Colon (tissue), 2 donors: ENCODE measurements at regions not wholly inside any gene's neighbourhood (a gene's known extent, or its start where the extent isn't known, plus 50 kb on each side); places are given as distances from the start of the nearest gene placed in this dataset.

Experiments
- FAIRE-seq: peaks from 2 replicates; lab custom pipeline; 2012; peaks lifted over from hg19 to GRCh38; lab: Jason Lieb, UNC
- donor health status: control.
- donor health status: control.

DNA sequence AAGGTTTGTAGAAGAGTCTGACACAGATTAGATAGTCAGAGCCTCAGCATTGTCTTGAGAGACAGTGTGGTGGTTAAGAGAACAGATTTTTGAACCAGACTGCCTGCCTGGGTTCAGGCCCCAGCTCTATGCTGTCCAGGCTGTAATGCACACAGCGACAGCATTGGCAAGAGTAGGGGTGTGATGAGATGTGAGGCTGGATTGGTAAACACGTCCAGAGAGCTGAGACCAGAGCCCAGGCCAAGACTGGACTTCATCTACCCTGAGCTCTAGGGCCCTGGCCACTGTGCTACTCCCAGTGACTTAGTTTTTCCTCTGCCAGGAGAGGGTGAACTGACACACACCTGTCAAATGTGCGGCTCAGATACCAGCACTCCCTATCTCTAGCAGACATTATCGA, 360.4 kb downstream of the RPS24 start:
- no peak for FAIRE-seq

DNA sequence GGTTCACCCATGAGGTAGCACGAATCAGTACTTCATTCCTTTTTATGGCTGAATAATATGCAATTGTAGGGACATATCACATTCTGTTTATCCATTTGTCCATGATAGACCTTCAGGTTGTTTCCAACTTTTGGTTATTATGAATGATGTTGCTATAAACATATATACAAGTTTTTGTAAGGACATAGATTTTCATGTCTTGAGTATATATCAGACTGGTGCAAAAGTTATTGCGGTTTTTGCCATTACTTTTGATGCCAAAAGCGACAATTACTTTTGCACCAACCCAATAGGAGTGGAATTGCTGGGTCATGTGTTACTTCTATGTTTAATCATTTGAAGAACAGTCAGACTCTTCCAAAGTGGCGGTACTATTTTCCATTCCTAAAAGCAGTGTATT, 361.5 kb downstream of the RPS24 start:
- no peak for FAIRE-seq

DNA sequence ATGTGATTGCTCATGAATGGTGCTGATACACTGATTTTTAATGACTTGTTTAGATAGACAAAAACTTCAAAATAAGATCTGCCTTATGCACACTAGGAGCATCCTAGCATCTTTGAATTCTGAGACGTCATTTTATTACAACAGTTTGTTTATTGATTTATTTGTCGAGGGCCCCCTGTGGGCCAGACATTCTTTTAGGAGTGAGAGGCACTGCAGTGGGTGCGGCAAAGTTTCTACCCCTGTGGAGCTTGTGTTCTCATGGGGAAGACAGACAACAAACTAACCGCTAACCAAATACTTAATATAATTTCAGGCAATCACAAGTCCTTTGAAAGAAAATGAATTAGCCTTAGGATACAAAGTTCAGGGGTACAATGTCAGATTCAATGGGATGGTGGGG, 363.1 kb downstream of the RPS24 start:
- no peak for FAIRE-seq

DNA sequence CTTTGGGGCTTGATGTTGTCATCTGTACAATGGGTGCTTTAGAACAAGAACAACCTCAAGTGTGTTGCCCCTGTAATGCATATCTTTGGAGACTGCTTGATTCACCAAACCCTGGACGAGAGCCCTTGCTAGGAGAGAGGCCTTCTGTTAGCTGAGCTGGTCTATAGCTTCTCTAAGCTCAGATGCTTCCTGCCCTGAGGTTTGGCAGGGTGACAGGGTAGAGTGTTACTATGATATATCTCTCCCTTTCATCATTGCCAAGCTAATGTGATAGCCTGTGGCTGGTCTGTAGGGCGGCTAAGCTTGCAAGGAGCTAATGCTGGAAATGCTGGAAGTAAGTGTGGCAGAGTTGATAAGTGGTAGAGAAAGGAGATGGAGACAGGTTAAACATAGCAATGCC, 364.1 kb downstream of the RPS24 start:
- FAIRE-seq: no peak

DNA sequence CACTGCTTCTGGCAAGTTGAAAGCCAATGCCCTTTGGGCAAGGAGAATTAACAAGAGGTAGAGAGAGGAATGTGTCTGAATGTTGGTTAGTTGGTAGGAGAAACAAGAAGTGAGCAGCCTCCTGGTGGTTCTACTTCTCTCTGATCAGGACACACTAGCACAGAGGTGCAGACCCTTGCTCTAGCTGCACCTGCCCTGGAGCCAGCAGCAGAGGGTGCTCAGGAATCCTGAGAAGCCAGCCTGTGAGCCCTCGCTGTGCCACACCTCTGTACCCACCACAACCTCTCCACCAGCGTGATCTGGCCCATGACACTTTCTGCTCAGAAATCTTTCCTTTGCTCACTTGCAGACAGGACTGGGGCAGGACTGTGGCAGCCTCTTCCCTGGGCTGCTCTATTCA, 364.7 kb downstream of the RPS24 start:
- FAIRE-seq: no peak

DNA sequence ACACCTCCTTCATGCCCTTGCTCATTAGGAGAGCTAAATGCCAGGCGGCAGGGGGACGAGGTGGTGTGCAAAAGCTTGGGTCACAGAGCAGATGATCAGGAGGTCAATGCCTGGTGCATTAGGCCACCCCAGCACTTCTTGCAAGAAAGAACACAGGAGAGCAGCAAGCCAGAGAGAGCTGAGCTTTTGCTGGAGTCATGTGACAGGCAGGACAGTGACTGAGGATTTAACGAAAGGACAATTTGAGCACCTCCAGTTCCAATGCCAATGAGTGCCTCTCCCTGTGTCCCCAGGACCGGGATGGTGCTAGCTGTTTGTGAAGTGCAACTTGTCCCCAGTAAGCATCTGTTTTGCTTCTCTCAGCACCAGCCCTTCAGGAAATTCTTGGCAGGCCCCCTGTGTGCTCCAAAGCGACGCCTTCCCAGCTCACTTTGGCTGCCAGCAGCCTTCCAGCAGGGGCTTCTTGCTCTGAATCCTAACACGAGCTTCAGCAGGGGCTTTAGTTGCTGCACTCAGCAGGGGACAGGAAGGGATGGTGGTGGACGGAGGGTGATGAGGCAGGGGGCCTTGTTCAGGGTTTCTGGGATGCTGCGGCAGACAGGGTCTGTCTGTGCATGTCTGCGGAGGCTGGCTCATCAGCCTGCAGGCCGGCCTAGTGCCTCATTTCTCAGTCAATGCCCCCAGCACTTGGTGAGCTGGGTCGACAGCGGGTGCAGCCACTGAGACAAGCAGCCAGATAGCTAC, 368.1 kb downstream of the RPS24 start:
- no peak for FAIRE-seq

DNA sequence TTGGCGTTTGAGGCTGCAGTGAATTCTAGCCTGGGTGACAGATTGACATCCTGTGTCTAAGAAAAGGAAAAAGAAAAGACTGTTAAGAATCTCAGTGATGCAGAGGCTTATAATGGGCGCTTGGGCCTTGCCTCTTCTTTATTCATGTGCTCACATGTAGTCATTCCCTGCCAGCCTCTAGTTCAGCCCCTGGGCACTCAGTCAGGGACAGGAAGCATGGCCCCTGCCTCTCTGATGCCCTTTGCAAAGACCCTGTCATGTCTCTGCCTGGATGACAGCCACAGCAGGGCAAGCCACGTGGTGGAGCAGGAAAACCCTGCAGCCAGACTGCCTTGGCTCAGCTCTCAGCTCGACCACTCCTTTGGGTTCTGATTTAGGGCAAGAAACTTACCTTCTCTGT, 368.9 kb downstream of the RPS24 start:
- FAIRE-seq: no peak

DNA sequence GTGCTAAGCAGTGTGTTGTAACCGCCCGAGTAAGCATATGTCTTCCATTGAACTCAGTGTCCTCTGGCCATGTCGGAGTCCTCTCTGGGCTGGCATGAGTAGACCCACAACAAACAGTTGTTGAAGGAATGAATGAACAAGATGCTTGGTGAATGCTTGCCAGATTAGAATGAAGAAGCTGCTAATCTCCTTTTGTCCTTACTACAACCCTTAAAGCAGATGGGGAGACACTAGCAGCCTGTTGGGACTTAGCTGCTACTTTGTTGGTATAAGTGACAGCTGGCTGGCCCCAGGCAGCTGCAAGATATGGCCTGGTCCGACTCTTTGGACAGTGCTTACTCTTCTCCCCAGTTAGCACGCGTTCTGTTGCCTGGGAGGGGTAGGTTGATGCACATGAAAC, 370.1 kb downstream of the RPS24 start:
- no peak for FAIRE-seq

DNA sequence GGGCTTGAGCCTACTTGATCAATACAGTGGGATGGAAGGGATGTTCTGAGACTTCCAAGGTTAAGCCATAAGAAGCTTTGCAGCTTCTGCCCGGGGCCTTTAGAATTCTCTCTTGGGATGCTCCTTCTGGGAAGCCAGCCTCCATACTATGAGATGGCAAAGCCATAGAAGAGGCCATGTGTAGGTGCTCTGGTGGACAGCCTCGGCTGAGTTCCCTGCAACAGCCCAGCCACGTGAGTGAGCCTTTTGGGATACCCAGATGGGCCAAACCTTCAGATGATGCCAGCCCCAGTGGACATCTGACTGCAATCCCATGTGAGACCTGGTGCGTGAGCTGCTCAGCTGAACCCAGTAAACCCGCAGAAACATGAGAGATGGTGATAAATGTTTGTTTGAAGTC, 370.6 kb downstream of the RPS24 start:
- FAIRE-seq: no peak

DNA sequence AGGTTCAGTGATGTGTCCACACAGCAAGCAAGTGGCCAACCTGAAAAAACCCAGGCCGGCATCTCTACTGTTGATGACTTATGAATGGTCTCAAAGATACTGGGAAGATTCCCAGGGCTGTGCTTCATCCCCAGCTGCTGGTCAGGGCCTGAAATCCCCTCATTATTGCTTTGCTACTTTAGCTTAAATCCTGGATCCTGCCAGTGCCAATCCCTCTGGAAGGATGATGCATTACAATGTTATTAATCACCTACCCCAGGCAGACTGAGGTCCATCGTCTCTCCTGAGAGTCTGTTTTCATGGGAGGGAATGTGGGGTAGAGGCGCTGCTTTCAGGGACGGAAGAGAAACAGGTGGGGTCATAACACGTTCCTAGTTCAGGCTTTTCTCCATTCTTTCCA, 371.6 kb downstream of the RPS24 start:
- FAIRE-seq: no peak

DNA sequence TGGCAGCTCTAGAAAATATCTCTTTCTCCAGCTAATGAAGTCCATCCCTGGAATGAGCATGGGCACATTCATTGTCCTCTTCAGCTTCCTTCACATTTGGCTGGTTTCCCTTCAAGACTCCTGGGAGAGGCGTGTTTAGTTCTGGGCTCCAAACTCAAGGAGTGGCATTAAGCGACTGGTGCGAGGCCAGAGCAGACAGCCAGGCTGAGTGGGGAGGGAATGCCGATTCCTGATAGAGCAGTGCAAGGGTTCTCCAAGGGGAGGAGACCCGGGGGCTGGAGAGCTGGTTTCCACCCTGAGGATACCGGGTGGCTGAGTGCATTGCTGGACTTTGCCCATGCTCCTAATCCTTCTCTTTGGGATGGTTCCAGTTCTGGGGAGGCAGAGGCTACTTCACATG, 372.1 kb downstream of the RPS24 start:
- FAIRE-seq: no peak

DNA sequence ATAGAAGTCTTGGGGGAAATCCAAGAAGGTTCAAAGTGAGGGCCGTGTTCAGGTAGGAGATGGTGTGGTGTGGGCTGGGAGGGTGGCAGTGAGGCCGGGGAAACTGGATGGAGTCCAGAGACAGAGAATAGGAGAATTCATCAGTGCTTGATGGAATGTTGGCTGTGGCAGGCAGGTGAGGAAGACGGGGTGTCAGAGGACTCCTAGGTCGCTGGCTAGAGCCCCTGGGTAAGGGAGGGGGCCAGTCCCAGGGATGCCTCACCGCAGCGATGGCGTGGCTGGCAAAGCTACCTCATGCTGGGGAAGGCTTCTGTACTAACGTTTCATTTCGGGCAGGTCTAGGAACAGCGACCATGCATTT, 373.0 kb downstream of the RPS24 start:
- no peak for FAIRE-seq

DNA sequence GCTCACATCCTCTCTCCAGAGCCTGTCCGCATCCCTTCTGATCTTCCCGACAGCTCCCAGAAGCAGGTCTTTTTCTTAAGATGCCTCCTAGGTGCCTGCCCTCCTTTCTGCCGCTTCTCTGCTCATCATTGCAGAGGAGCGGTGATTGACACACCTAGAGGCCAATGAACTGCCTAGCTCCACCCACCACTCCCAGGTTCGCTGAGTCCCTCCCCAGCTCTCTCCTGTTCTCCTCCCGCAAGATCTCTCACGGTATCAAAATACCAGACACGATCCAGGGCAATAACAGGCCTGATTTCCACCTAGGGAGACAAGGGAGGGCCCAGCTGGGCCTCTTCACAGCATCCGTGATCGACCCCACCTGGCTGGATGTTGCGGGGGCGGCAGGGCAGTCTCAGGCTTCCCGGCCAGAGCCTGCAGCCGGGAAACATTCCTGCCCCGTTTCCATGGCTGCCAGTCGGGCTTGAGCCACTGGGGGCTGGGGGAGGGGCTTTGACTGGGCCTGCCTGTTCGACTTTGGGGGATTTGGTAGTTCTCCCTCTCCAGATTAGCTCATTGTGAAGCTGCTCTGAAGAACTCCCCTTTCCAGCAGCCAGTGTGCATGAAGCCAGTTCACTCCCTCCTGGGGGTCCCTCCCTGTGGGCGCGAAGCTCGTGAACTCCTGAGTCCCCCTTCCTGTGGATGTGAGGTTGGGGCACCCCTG, 373.5 kb downstream of the RPS24 start:
- FAIRE-seq: no peak

DNA sequence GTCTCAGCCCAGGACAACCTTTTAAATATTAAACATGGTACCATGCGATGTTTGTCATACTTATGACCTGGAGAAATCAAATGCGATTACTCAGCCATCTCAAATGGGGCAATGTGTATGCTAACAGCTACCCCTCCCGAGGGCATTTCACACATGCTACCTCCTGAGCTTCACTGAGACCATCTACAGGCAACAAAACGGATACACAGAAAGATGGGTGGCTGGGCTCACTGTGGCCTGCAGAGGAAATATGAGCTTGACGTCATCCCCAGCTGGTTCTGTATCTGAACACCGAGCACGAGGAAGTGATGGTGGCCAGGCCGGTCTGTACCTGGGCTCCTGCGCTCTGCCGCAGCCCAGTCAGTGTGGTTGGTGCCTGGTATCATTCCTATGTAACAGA, 374.3 kb downstream of the RPS24 start:
- FAIRE-seq: no peak

DNA sequence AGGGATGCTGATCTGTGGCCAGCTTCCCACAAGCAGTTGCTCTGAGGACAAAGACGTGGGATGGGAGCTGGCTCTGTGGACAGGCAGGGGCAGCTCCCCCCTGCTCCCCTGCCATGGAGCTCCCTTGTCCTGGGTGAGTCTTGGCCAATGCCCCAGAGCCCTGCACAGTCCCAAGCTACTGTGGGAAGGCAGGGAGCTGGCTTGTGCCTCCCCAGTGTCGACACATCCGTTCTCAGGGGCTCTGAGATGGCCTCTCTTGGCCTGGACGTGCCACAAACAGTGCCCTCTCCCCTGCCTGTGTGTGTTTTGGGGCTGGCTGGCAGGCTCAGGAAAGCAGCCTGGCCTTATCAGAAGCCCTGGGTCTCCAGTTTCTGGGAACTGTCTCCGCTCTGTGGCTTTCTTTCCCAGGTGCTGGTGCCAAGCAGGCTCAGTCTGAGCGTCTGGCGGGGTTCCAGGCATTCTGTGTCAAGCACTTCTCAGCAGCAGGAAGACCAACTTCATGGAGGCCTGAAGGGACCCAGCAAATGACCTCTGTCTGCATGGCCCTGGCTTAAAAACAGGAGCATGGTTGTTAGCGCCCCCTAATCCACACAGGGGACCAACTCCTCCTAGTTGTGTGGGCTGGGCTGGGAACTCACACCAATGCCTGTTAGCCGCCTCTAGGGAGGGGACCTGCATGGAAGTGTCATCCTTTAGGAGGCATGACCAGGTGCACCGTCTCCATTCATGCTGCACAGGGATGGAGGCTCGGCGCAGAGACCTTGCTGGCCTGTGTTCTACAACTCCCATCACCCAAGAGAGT, 375.2 kb downstream of the RPS24 start:
- FAIRE-seq: no peak

DNA sequence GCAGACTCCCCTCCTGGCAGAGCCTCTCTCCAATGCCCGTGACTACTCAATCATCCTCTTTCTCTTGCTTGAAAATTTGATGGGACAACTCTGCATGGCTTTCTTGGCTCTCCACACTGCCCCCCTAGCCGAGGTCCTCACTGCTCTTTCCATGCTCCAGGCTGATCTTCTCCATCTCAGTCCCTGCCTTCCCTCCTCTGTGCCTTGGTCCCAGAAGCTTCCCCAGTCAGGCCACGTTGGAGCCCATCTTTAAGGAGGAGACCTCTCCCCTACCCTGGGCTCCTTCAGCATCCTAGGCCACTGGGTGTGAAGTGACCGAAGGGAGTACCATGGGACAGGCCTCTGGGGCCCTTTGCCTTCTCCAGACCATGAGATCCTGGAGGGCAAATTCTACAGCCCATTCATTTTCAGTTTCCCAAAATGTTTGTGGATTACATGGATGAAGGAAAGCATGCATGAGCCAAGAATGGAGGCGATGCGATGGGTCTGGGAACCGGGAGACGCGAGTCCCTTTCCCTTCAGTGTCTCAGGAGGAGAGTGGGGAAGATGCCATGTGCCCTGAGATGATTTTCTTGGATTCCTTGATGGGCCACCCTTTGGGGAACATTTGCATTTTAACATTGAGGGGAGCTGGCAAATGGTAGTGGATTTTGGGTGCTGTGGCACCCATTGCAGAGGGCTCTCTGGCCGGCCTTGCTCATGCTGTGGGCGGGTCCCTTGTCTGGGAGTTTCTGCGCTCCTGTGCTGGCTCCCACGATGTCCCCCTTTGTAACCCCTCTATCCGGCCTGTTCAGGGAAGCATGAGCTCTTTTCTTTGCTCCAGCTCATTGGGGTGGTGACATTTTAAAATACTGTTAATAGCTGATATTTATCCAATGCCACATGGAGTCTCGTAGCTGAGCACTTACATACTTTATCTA, 376.6 kb downstream of the RPS24 start:
- no peak for FAIRE-seq

DNA sequence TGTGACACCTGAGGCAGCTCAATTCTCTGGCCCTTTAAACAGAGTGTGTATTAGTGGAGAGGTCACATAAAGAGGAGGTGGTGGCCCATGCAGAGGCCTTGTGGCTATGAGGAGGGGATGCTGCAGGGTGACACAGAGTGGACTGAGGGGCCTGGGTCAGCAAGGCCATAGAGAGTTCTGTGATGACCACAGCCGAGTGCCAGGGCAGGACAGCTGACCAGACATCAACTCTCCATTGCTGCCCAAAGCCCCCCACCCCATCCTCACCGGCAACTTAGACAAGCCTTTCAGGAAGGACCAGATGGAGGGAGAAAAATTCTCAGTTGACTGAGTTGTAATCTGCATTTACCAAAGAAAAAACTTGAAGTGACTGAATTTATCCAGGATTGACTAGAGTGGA, 378.1 kb downstream of the RPS24 start:
- FAIRE-seq: no peak

DNA sequence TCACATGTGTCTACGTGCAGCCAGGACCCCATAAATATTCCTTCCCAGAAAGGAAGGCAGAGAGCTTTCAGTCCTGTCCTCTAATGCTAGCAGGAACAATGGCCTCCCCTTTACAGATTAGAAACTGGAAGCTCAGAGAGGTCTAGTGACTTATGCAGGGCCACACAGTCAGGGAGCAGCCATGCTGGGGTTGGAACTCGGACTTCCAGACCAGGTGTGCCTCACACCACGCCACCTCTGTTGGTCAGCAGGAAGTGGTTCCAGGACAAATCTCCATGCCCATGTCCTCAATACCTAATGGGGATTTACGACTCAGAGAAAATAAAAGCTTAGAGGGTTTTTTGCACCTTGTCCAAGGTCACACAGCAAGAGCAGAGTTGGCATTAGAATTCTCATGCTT, 378.9 kb downstream of the RPS24 start:
- no peak for FAIRE-seq

DNA sequence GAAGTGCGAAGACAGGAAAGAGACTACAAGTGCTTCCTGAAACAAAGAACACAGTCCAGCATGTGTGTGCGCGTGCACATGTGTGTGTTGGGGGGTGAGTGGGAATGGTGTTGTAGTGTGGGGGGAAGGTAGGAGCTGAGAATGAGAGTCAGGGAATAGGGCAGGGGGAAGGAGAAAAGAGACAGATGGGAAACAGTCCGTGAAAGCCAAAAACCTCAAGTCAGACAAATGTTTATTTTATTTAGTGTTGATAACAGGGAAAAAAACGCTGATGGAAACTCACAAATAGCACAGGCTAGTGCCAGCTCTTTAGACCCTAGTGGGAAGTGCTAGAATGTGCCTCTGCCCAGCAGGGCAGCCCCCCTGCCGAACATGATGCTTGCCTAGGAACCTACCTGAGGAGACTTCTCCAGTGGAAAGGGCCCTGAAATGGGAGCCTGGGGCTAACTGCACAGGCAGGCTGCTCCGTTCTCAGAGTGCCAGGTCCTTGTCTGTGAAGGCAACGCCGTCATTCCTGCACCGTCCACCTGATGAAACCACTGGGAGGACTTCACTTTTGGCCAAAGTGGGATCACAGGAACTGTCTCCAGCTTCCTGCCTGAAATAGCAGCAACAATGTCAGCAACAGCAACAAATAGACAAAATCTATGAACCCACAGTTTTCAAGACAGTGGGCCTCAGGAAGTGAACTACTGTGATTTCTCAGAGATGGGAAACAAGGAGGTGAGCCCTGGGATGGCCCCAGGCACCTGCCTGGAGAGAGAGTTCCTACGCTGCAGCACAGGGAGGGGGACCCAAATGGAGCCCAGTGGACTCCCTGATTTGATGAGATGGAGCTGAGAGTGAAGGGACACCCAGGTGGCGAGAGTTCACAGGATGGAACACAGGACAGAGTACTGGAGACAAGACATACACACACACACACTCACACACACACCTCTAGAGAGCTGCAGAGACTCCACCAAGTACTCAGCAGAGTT, 379.7 kb downstream of the RPS24 start:
- no peak for FAIRE-seq

DNA sequence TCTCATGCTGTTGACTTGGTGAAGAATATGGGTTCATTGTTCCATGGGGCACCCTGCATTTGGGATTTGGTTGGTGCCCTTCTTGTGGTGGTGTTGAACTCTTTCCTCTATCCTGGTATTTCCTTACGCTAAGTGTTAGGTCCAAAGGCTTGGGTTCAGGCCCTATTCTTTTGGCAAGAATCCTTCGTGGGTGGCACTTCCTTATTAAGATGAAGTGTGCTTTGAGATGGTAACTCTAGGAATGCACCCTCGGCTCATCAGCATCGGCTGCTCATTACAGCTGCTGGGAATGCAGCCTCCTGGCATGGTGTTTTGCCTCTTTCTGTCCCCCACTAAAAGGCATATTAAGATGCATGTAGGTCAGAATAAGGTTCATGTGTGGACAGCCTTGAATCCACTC, 380.7 kb downstream of the RPS24 start:
- FAIRE-seq: no peak

DNA sequence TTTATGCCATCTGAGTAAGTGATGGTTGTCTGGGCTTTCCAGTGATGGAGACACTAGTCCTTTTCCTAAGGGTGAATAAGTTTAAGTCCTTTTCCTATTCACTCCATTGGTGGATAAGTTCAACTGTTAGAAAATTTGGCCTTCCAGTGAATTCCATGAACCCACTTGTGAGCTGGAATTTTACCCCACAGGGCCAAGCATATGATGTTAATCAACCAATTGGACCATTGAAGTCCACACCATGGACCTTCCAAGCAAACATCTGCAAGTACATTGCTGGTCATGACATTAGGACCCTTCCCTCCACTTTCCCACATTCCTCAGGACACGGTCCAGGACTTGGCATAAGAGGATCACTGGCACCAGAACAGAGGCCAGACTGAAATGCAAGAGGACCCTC, 381.4 kb downstream of the RPS24 start:
- no peak for FAIRE-seq
